Parathyroid adenoma (tissue), 2 donors: ENCODE measurements at regions not wholly inside any gene's neighbourhood (a gene's known extent, or its start where the extent isn't known, plus 50 kb on each side); places are given as distances from the start of the nearest gene placed in this dataset.

ENCODE experiments used
- H2AFZ ChIP-seq: fragments of 300-600 bp; sonication (generic); one replicate; pipeline ENCODE4 v1.7.0; 2017; ENCODE audit warnings: antibody characterized with exemption, mild to moderate bottlenecking
- H3K27ac ChIP-seq: fragments of 300-600 bp; sonication (generic); one replicate; pipeline ENCODE4 v1.7.0; 2017
- H3K27me3 ChIP-seq: fragments of 300-600 bp; sonication (generic); one replicate; pipeline ENCODE4 v1.7.0; 2017; ENCODE audit warnings: low read length; ENCODE audit not compliant: control insufficient read depth, insufficient read depth
- H3K36me3 ChIP-seq: fragments of 300-600 bp; sonication (generic); one replicate; pipeline ENCODE4 v1.7.0; 2017; ENCODE audit warnings: low read length; ENCODE audit not compliant: control insufficient read depth, insufficient read depth
- H3K4me1 ChIP-seq: fragments of 300-600 bp; sonication (generic); one replicate; pipeline ENCODE4 v1.7.0; 2017; ENCODE audit warnings: control low read depth
- H3K4me2 ChIP-seq: fragments of 300-600 bp; sonication (generic); one replicate; pipeline ENCODE4 v1.7.0; 2017; ENCODE audit warnings: low read length
- H3K4me3 ChIP-seq: fragments of 300-600 bp; sonication (generic); one replicate; pipeline ENCODE4 v1.7.0; 2017; ENCODE audit warnings: low read depth, low read length
- H3K79me2 ChIP-seq: fragments of 300-600 bp; sonication (generic); one replicate; pipeline ENCODE4 v1.7.0; 2017; ENCODE audit warnings: control low read depth
- H3K9ac ChIP-seq: fragments of 300-600 bp; sonication (generic); one replicate; pipeline ENCODE4 v1.7.0; 2017; ENCODE audit warnings: mild to moderate bottlenecking
- H3K9me3 ChIP-seq: fragments of 300-600 bp; sonication (generic); one replicate; pipeline ENCODE4 v1.7.0; 2017; ENCODE audit warnings: low read length; ENCODE audit not compliant: control insufficient read depth
- CTCF ChIP-seq: fragments of 300-600 bp; sonication (generic); IDR thresholded peaks from one replicate; pipeline ENCODE4 v1.7.0; 2017; ENCODE audit warnings: antibody characterized with exemption, mild to moderate bottlenecking
- donor health status: primary hyperparathyroidism.

GRCh38 chr5:159514229-159514810, 184.0 kb upstream of the IL12B start:
- Histone ChIP-seq H3K27me3 (no peaks in the 10 kb centered on the region), H3K79me2 (no peaks in the 10 kb centered on the region), H3K9me3 (no peaks in the 10 kb centered on the region), H3K4me3 (no peak overlapping the region), H3K9ac (no peak overlapping the region), H3K27ac (no peak overlapping the region), H3K36me3 (no peaks in the 10 kb centered on the region), H2AFZ (no peak overlapping the region), H3K4me1 (no peaks in the 10 kb centered on the region), H3K4me2 (no peak overlapping the region)
- TF ChIP-seq CTCF = no peak

GRCh38 chr5:159515197-159515596, 184.9 kb upstream of the IL12B start:
- Histone ChIP-seq H3K36me3 (no peaks in the 10 kb centered on the region), H3K4me2 (no peak overlapping the region), H3K79me2 (no peaks in the 10 kb centered on the region), H3K27ac (no peak overlapping the region), H3K27me3 (no peaks in the 10 kb centered on the region), H3K4me1 (no peaks in the 10 kb centered on the region), H2AFZ (no peak overlapping the region), H3K9ac (no peak overlapping the region), H3K9me3 (no peaks in the 10 kb centered on the region), H3K4me3 (no peak overlapping the region)
- TF ChIP-seq CTCF = no peak

GRCh38 chr5:159515909-159516415, 185.7 kb upstream of the IL12B start:
- Histone ChIP-seq H3K9me3 (no peaks in the 10 kb centered on the region), H3K4me1 (no peaks in the 10 kb centered on the region), H3K27me3 (no peaks in the 10 kb centered on the region), H3K4me3 (no peak overlapping the region), H3K27ac (no peak overlapping the region), H3K9ac (no peak overlapping the region), H2AFZ (no peak overlapping the region), H3K36me3 (no peaks in the 10 kb centered on the region), H3K4me2 (no peak overlapping the region), H3K79me2 (no peaks in the 10 kb centered on the region)
- peak; percentile 49 for TF ChIP-seq CTCF

- Histone ChIP-seq H3K4me3 (no peak overlapping the region), H3K4me2 (no peak overlapping the region), H3K27me3 (no peaks in the 10 kb centered on the region), H2AFZ (no peak overlapping the region), H3K9ac (no peak overlapping the region), H3K4me1 (no peaks in the 10 kb centered on the region), H3K79me2 (no peaks in the 10 kb centered on the region), H3K27ac (no peak overlapping the region), H3K36me3 (no peaks in the 10 kb centered on the region), H3K9me3 (no peaks in the 10 kb centered on the region)
- no peak for TF ChIP-seq CTCF
Measured at GRCh38 chr5:159518371-159518770, 188.1 kb upstream of the IL12B start.

- no peaks in the 10 kb centered on the region for H3K79me2 ChIP-seq
- no peak overlapping the region for H2AFZ ChIP-seq
- no peak overlapping the region for H3K4me2 ChIP-seq
- H3K9ac ChIP-seq = no peak overlapping the region
- H3K36me3 ChIP-seq = no peaks in the 10 kb centered on the region
- no peaks in the 10 kb centered on the region for H3K27me3 ChIP-seq
- TF ChIP-seq CTCF = no peak
- no peaks in the 10 kb centered on the region for H3K4me1 ChIP-seq
- no peak overlapping the region for H3K4me3 ChIP-seq
- H3K27ac ChIP-seq = no peak overlapping the region
- no peaks in the 10 kb centered on the region for H3K9me3 ChIP-seq
Measured at GRCh38 chr5:159519365-159519764, 189.1 kb upstream of the IL12B start.
